ENCODE measurements at regions not wholly inside any gene's neighbourhood (a gene's known extent, or its start where the extent isn't known, plus 50 kb on each side); places are given as distances from the start of the nearest gene placed in this dataset.

- TF ChIP-seq CTCF (conservative IDR thresholded peaks at IDR 0.05; ENCODE audit: low read depth in 2 of 2): no peak
- TF ChIP-seq POLR2AphosphoS5 (IDR thresholded peaks at IDR 0.05; ENCODE audit: low read depth): no peak
Measured at GRCh38 chr18:34458410-34458977, 233.8 kb upstream of the NOL4 start.

All from GM23338 (cell line).